Mesenchymal stem cell (in vitro differentiated cells and primary cell): ENCODE measurements at regions not wholly inside any gene's neighbourhood (a gene's known extent, or its start where the extent isn't known, plus 50 kb on each side); places are given as distances from the start of the nearest gene placed in this dataset.

Source experiments
- DNase-seq: peaks from one replicate; pipeline ENCODE4 v3.0.0-alpha.2; 2013
- H2AFZ ChIP-seq: one replicate; pipeline ENCODE4 v1.6.1; 2013; ENCODE audit warnings: low read depth, mild to moderate bottlenecking, control low read depth, inconsistent platforms, low read length, moderate library complexity
- H2AK5ac ChIP-seq: 2 replicates; pipeline ENCODE4 v1.6.1; 2013; ENCODE audit warnings: low read length, moderate library complexity, mild to moderate bottlenecking, inconsistent platforms; ENCODE audit not compliant: severe bottlenecking
- H2BK120ac ChIP-seq: one replicate; pipeline ENCODE4 v1.6.1; 2013; ENCODE audit warnings: low read depth, mild to moderate bottlenecking, inconsistent platforms, low read length, moderate library complexity
- H2BK12ac ChIP-seq, 2 experiments: one replicate each; pipeline ENCODE4 v1.6.1; 2013; ENCODE audit warnings: inconsistent platforms in 2 of 2, low read length in 2 of 2, mild to moderate bottlenecking in 2 of 2, moderate library complexity in 2 of 2, control low read depth in 1 of 2
- H2BK15ac ChIP-seq: one replicate; pipeline ENCODE4 v1.6.1; 2013; ENCODE audit warnings: mild to moderate bottlenecking, low read depth, inconsistent platforms; ENCODE audit not compliant: poor library complexity, severe bottlenecking
- H2BK5ac ChIP-seq: 2 replicates; pipeline ENCODE4 v1.6.1; 2013; ENCODE audit warnings: low read depth, mild to moderate bottlenecking, low read length, control low read depth, inconsistent platforms; ENCODE audit not compliant: poor library complexity, severe bottlenecking
- H3K14ac ChIP-seq, 2 experiments: one replicate each; pipeline ENCODE4 v1.6.1; 2013; ENCODE audit warnings: inconsistent platforms in 2 of 2, low read length in 2 of 2, control low read depth in 1 of 2, mild to moderate bottlenecking in 1 of 2, moderate library complexity in 1 of 2
- H3K18ac ChIP-seq, 2 experiments: one replicate each; pipeline ENCODE4 v1.6.1; 2013; ENCODE audit warnings: inconsistent platforms in 2 of 2, low read length in 2 of 2, control low read depth in 1 of 2, low read depth in 1 of 2, mild to moderate bottlenecking in 1 of 2
- H3K23ac ChIP-seq, 2 experiments: one replicate each; pipeline ENCODE4 v1.6.1; 2013; ENCODE audit warnings: inconsistent platforms in 2 of 2, low read length in 2 of 2, mild to moderate bottlenecking in 2 of 2, moderate library complexity in 2 of 2, control low read depth in 1 of 2
- H3K27ac ChIP-seq: 2 replicates; pipeline ENCODE4 v1.5.1; 2013; ENCODE audit warnings: mild to moderate bottlenecking, moderate library complexity, low read length, control low read depth, inconsistent platforms; ENCODE audit not compliant: poor library complexity, severe bottlenecking
- H3K27me3 ChIP-seq, 2 experiments: 2 replicates each; pipeline versions ENCODE4 v1.6.1 to v1.7.0; 2013; ENCODE audit warnings: low read length in 2 of 2, mild to moderate bottlenecking in 2 of 2, moderate library complexity in 2 of 2, control low read depth in 1 of 2, inconsistent platforms in 1 of 2; ENCODE audit not compliant: control insufficient read depth in 1 of 2, insufficient read depth in 1 of 2
- H3K36me3 ChIP-seq, 2 experiments: 2 replicates each; pipeline versions ENCODE4 v1.6.1 to v1.7.0; 2013; ENCODE audit warnings: low read length in 2 of 2, control low read depth in 1 of 2, inconsistent platforms in 1 of 2, low read depth in 1 of 2, mild to moderate bottlenecking in 1 of 2; ENCODE audit not compliant: insufficient read depth in 2 of 2, control insufficient read depth in 1 of 2
- H3K4ac ChIP-seq, 2 experiments: one replicate each; pipeline ENCODE4 v1.6.1; 2013; ENCODE audit warnings: inconsistent platforms in 2 of 2, low read length in 2 of 2, mild to moderate bottlenecking in 2 of 2, moderate library complexity in 2 of 2, control low read depth in 1 of 2, low read depth in 1 of 2
- H3K4me1 ChIP-seq: 2 replicates; pipeline ENCODE4 v1.6.1; 2013; ENCODE audit warnings: low read depth, low read length, control low read depth; ENCODE audit not compliant: control insufficient read depth, insufficient read depth
- H3K4me2 ChIP-seq: 2 replicates; pipeline ENCODE4 v1.6.1; 2013; ENCODE audit warnings: low read length, mild to moderate bottlenecking, inconsistent platforms; ENCODE audit not compliant: poor library complexity, severe bottlenecking
- H3K4me3 ChIP-seq, 2 experiments: 2 replicates each; pipeline versions ENCODE4 v1.5.1 to v1.7.0; 2013; ENCODE audit warnings: low read length in 2 of 2, mild to moderate bottlenecking in 2 of 2, control low read depth in 1 of 2, low read depth in 1 of 2; ENCODE audit not compliant: insufficient read depth in 1 of 2
- H3K79me1 ChIP-seq: replicated peaks from 2 replicates; pipeline ENCODE4 v1.6.1; 2013; ENCODE audit warnings: mild to moderate bottlenecking, control low read depth, low read length, inconsistent platforms; ENCODE audit not compliant: poor library complexity, severe bottlenecking
- H3K9ac ChIP-seq: 2 replicates; pipeline ENCODE4 v1.7.0; 2013; ENCODE audit warnings: mild to moderate bottlenecking, low read length, moderate library complexity
- H3K9me3 ChIP-seq: 2 replicates; pipeline ENCODE4 v1.7.0; 2013; ENCODE audit warnings: mild to moderate bottlenecking, low read length; ENCODE audit not compliant: control insufficient read depth
- H4K8ac ChIP-seq: one replicate; pipeline ENCODE4 v1.6.1; 2013; ENCODE audit warnings: inconsistent platforms, mild to moderate bottlenecking, low read length, moderate library complexity
- H4K91ac ChIP-seq: one replicate; pipeline ENCODE4 v1.6.1; 2013; ENCODE audit warnings: mild to moderate bottlenecking, low read length, inconsistent platforms
- WGBS: methylation state at CpG from one replicate; pipeline ENCODE4 v1.1.7; 2013; ENCODE audit warnings: mixed read lengths; 5-methylcytosine and 5-hydroxymethylcytosine counted together

DNA sequence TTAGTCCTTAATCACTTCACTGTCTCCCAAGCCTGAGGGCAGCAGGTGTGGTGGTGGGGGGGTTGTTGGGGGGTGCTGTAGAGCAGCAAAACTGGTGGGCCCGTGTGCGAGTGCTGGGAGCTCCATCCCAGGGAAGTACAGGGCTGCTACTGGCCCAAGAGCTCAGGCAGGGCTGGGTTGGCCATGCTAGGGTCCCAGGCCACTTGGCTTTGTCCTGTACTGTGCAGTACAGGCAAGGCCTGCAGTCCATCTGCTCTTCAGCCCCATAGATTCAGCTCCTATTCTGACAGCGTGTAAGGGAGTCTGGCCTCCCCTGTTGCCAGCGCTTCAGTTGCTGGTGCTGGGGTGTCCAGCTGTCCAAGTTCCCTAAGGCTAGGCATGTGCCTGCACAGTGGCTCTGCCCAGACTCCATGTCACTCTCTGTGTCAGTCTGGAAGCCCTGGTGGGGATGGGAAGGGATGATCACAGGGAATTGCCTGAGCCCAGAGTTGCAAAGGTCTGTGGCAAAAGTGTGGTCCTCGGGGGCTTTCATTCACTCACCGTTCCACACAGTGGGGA, 1261.7 kb downstream of the EFNB2 start:
- H3K18ac ChIP-seq, result no peak overlapping the region
- H3K23ac ChIP-seq, result no peak overlapping the region
- no peak overlapping the region for H4K91ac ChIP-seq
- H2AK5ac ChIP-seq, result no peak overlapping the region
- no peak overlapping the region for H3K4me3 ChIP-seq
- H3K36me3 ChIP-seq, result no peaks in the 10 kb centered on the region
- H3K4ac ChIP-seq, result no peak overlapping the region
- H3K4me1 ChIP-seq, result no peaks in the 10 kb centered on the region
- H2BK12ac ChIP-seq, result no peak overlapping the region
- H3K27ac ChIP-seq, result no peak overlapping the region
- H2BK120ac ChIP-seq, result no peak overlapping the region
- no peaks in the 10 kb centered on the region for H3K9me3 ChIP-seq
- H3K4me2 ChIP-seq, result no peak overlapping the region
- H3K27me3 ChIP-seq, result no peaks in the 10 kb centered on the region
- no peak overlapping the region for H2AFZ ChIP-seq
- H3K9ac ChIP-seq, result no peak overlapping the region
- no peak overlapping the region for H4K8ac ChIP-seq
- 97% methylated on average over 6 of the region's 6 CpGs for WGBS
- no peaks in the 10 kb centered on the region for H3K79me1 ChIP-seq
- no peak overlapping the region for H2BK15ac ChIP-seq
- no peak for DNase-seq
- no peak overlapping the region for H2BK5ac ChIP-seq
- H3K14ac ChIP-seq, result peak overlapping the region in 1 of 2 experiments; percentile 63

DNA sequence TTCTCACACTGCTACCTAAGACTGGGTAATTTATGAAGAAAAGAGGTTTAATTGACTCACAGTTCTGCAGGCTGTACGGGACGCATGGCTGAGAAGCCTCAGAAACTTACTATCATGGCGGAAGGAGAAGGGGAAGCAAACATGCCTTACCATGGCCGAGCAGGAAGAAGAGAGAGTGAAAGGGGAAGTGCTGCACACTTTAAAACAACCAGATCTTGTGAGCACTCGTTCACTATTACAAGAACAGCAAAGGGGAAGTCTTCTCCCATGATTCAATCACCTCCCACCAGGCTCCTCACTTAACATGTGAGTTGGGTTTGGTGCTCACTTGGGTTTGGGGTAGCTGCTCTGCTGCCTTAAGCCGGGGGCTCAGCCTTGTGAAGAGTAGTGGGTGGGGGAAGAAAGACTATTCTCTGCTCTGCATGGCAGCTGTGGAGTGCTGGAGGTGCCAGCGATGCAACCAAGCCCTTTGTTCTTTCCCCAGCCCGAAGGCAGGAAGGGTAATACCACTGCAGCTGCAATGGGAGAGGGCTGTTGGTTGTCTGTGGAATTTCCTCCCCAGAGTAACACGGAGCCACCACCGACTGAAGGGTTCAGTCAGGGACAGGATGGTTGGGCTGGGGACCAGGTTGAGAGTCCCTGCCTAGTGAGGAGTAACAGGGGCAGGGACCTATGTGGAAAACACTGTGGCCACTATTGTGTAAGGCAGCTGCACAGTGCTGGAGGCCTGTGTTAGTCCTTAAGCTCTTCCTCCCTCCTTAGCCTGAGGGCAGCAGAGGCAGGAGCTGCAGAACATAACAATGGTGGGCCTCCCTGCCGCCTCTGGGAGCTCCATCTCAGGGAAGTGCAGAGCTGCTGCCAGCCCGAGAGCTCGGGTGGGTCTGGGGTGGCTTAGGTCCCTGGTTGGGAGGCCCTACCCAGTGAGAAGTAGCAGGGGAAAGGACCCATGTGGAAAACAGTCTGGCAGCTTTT, 1262.5 kb downstream of the EFNB2 start:
- Histone ChIP-seq H3K9ac (no peak overlapping the region), H3K4ac (no peak overlapping the region), H4K91ac (peak overlapping the region; percentile 25), H2BK15ac (no peak overlapping the region), H3K27me3 (no peaks in the 10 kb centered on the region), H2BK5ac (no peak overlapping the region), H3K27ac (no peak overlapping the region), H3K18ac (no peak overlapping the region), H4K8ac (no peak overlapping the region), H3K79me1 (no peaks in the 10 kb centered on the region), H3K14ac (peak overlapping the region in 1 of 2 experiments; percentile 28), H2AFZ (no peak overlapping the region), H2AK5ac (no peak overlapping the region), H2BK12ac (no peak overlapping the region), H3K4me3 (no peak overlapping the region), H3K9me3 (no peaks in the 10 kb centered on the region), H3K4me2 (no peak overlapping the region), H2BK120ac (no peak overlapping the region), H3K23ac (no peak overlapping the region), H3K4me1 (no peaks in the 10 kb centered on the region), H3K36me3 (no peaks in the 10 kb centered on the region)
- WGBS, result 93% methylated on average over 11 of the region's 13 CpGs
- DNase-seq, result peak; percentile 2

DNA sequence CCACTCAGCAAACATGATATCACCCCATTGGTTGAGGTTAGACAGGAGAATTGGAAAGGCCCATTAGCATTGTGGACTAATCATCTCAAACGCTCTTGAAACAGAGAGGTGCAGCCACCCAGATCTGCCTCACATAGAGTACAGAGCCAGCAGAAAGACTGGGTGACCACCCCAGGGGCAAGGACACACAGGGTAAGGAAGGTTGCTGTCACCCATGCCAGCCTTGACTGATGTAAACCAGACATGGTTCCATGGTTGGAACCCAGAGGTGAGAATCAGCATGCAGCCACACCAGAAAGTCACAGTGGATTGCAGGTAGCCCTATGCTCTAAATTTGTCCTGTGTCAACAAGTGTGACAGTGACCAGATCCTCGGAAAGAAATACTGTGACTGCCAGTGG, 1268.8 kb downstream of the EFNB2 start:
- Histone ChIP-seq H3K9ac (no peak overlapping the region), H3K9me3 (no peaks in the 10 kb centered on the region)
- 46% methylated on average over 2 of the region's 2 CpGs for WGBS

GRCh38 chr13:105262579-105262978, 1272.9 kb downstream of the EFNB2 start:
- no peak overlapping the region for H4K8ac ChIP-seq

More for the DNA sequence above, 1268.8 kb downstream of the EFNB2 start:
- H2BK120ac ChIP-seq, result no peak overlapping the region
- H3K4ac ChIP-seq, result no peak overlapping the region
- no peak overlapping the region for H2AK5ac ChIP-seq
- no peak overlapping the region for H3K14ac ChIP-seq
- H2AFZ ChIP-seq, result no peak overlapping the region
- no peak overlapping the region for H4K8ac ChIP-seq
- no peak for DNase-seq
- H3K4me2 ChIP-seq, result no peak overlapping the region
- H3K27ac ChIP-seq, result no peak overlapping the region
- no peaks in the 10 kb centered on the region for H3K4me1 ChIP-seq
- H2BK12ac ChIP-seq, result no peak overlapping the region
- no peak overlapping the region for H4K91ac ChIP-seq
- no peaks in the 10 kb centered on the region for H3K36me3 ChIP-seq
- no peak overlapping the region for H3K4me3 ChIP-seq
- no peak overlapping the region for H3K18ac ChIP-seq
- H3K79me1 ChIP-seq, result no peaks in the 10 kb centered on the region
- no peaks in the 10 kb centered on the region for H3K27me3 ChIP-seq
- H3K23ac ChIP-seq, result no peak overlapping the region
- H2BK15ac ChIP-seq, result no peak overlapping the region
- no peak overlapping the region for H2BK5ac ChIP-seq

More at GRCh38 chr13:105262579-105262978, 1272.9 kb downstream of the EFNB2 start:
- Histone ChIP-seq H3K4me1 (no peaks in the 10 kb centered on the region), H3K9ac (no peak overlapping the region), H3K36me3 (no peaks in the 10 kb centered on the region), H3K4ac (no peak overlapping the region), H3K27ac (no peak overlapping the region), H3K27me3 (no peaks in the 10 kb centered on the region), H3K23ac (no peak overlapping the region), H3K14ac (no peak overlapping the region), H3K18ac (no peak overlapping the region), H2BK120ac (no peak overlapping the region), H2BK15ac (no peak overlapping the region), H2BK5ac (no peak overlapping the region), H2AK5ac (no peak overlapping the region), H3K79me1 (no peaks in the 10 kb centered on the region), H3K4me3 (no peak overlapping the region), H2BK12ac (no peak overlapping the region), H2AFZ (no peak overlapping the region), H4K91ac (no peak overlapping the region), H3K9me3 (no peaks in the 10 kb centered on the region), H3K4me2 (no peak overlapping the region)
- no peak for DNase-seq
- 100% methylated on average over 1 of the region's 2 CpGs for WGBS
